ENCODE measurements at regions not wholly inside any gene's neighbourhood (a gene's known extent, or its start where the extent isn't known, plus 50 kb on each side); places are given as distances from the start of the nearest gene placed in this dataset.

DNA sequence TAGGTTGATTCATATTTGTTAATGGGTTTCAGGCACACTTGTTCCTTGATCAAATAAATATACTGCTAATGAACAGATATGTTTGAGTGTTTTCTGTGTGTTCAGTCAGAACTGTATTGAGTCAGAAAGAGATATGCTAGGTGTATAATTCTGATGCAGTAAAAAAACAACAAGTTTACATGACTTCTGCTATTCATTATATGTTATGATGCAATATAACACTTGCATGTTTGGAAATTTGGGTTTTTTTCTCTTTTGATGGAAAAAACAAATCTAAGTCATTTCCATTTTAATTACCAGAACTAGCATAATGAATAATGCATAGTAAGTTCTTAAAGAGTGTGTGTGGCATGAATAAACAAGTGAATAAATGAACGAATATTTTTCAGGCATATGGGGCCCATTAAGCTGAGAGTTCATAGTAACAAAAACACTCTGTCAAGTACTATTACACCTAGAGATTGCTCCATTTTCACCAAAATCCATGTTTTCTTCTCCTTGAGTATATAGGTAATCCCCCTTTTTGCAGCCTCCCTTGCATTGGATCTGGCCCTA lies 208.3 kb upstream of the NT5E start:
- TF ChIP-seq SIN3A (IDR thresholded peaks at IDR 0.05; ENCODE audit: borderline replicate concordance, insufficient read depth, low read depth, low read length) (no peak), TCF7L2 (IDR thresholded peaks at IDR 0.05; ENCODE audit: low read depth, low read length) (no peak), POLR2AphosphoS5 (IDR thresholded peaks at IDR 0.05; ENCODE audit: low read depth, low read length) (no peak)
- TF ChIP-seq, protein P1, sequence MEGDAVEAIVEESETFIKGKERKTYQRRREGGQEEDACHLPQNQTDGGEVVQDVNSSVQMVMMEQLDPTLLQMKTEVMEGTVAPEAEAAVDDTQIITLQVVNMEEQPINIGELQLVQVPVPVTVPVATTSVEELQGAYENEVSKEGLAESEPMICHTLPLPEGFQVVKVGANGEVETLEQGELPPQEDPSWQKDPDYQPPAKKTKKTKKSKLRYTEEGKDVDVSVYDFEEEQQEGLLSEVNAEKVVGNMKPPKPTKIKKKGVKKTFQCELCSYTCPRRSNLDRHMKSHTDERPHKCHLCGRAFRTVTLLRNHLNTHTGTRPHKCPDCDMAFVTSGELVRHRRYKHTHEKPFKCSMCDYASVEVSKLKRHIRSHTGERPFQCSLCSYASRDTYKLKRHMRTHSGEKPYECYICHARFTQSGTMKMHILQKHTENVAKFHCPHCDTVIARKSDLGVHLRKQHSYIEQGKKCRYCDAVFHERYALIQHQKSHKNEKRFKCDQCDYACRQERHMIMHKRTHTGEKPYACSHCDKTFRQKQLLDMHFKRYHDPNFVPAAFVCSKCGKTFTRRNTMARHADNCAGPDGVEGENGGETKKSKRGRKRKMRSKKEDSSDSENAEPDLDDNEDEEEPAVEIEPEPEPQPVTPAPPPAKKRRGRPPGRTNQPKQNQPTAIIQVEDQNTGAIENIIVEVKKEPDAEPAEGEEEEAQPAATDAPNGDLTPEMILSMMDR (IDR thresholded peaks at IDR 0.05): no peak
- TF ChIP-seq, protein P2, sequence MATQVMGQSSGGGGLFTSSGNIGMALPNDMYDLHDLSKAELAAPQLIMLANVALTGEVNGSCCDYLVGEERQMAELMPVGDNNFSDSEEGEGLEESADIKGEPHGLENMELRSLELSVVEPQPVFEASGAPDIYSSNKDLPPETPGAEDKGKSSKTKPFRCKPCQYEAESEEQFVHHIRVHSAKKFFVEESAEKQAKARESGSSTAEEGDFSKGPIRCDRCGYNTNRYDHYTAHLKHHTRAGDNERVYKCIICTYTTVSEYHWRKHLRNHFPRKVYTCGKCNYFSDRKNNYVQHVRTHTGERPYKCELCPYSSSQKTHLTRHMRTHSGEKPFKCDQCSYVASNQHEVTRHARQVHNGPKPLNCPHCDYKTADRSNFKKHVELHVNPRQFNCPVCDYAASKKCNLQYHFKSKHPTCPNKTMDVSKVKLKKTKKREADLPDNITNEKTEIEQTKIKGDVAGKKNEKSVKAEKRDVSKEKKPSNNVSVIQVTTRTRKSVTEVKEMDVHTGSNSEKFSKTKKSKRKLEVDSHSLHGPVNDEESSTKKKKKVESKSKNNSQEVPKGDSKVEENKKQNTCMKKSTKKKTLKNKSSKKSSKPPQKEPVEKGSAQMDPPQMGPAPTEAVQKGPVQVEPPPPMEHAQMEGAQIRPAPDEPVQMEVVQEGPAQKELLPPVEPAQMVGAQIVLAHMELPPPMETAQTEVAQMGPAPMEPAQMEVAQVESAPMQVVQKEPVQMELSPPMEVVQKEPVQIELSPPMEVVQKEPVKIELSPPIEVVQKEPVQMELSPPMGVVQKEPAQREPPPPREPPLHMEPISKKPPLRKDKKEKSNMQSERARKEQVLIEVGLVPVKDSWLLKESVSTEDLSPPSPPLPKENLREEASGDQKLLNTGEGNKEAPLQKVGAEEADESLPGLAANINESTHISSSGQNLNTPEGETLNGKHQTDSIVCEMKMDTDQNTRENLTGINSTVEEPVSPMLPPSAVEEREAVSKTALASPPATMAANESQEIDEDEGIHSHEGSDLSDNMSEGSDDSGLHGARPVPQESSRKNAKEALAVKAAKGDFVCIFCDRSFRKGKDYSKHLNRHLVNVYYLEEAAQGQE (IDR thresholded peaks at IDR 0.05; ENCODE audit: insufficient read depth in 1 of 2, low read depth in 2 of 2, low read length in 1 of 2): no peak
- POLR2A ChIA-PET: no interaction called here
- no peak for DNase-seq (ENCODE audit: low read depth, low spot score)
- no peak overlapping the region for H3K27ac ChIP-seq (ENCODE audit: low read length)
- no TSS peak for BruUV-seq (replicated peaks)
- H3K9me3 ChIP-seq (ENCODE audit: control insufficient read depth, insufficient read depth, low read depth, low read length): no peaks in the 10 kb centered on the region
- no peak overlapping the region for H3K4me3 ChIP-seq (ENCODE audit: low read depth in 2 of 2, low read length in 2 of 2)
- no peaks in the 10 kb centered on the region for H3K4me1 ChIP-seq (ENCODE audit: control insufficient read depth, insufficient read depth, low read length)
- CTCF ChIA-PET: no interaction called here
- no peaks in the 10 kb centered on the region; the same call in 1 of the 2 replicates for H3K27me3 ChIP-seq (ENCODE audit: control insufficient read depth, insufficient read depth, low read length)
- in situ Hi-C loops (cut with HindIII; ENCODE audit: low pct_unique_long_range_greater_than_20kb, low sequenced_read_pairs) (no loop called here), intact Hi-C loops (cut with micrococcal nuclease; ENCODE audit: unreplicated experiment) (no loop called here)
- ATAC-seq: no peak
- no peaks in the 10 kb centered on the region for H3K36me3 ChIP-seq (ENCODE audit: control insufficient read depth, insufficient read depth, low read length)

DNA sequence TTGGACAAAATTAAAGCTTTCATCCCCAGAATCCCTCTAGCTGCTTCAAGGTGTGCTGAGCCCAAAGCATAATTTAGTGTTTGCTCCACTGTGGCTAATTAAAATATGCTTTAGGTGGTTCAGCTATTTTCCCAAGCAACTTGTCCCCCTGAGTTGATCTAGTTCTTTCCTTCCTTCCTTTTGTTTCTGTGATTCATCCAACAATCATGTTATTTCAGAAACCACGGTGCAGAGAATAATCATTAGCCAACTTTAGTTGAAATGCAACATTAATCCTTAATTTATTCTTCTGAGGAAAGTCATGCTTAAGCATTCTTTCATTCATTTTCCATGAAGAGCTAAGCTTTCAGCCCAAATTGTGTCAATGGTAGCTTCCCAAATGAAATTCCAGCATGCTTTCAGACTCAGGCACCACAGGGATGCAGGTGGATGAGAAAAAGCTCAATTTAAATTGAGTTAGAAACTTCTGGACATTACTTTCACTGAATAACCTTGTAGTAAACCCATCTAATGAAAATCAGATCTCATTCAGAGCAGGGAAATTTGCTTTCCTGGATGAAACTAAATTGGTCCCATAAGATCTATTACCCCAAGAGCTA lies 209.0 kb upstream of the NT5E start:
- intact Hi-C loops (cut with micrococcal nuclease; ENCODE audit: unreplicated experiment) (no loop called here), in situ Hi-C loops (cut with HindIII; ENCODE audit: low pct_unique_long_range_greater_than_20kb, low sequenced_read_pairs) (no loop called here)
- ChIA-PET CTCF (no interaction called here), POLR2A (no interaction called here)
- H3K27ac ChIP-seq (ENCODE audit: low read length): no peak overlapping the region
- no peaks in the 10 kb centered on the region for H3K4me1 ChIP-seq (ENCODE audit: control insufficient read depth, insufficient read depth, low read length)
- no peak overlapping the region for H3K4me3 ChIP-seq (ENCODE audit: low read depth in 2 of 2, low read length in 2 of 2)
- TF ChIP-seq, protein P1 (IDR thresholded peaks at IDR 0.05): no peak
- TF ChIP-seq POLR2AphosphoS5 (IDR thresholded peaks at IDR 0.05; ENCODE audit: low read depth, low read length) (no peak), SIN3A (IDR thresholded peaks at IDR 0.05; ENCODE audit: borderline replicate concordance, insufficient read depth, low read depth, low read length) (no peak), TCF7L2 (IDR thresholded peaks at IDR 0.05; ENCODE audit: low read depth, low read length) (no peak)
- TF ChIP-seq, protein P2 (IDR thresholded peaks at IDR 0.05; ENCODE audit: insufficient read depth in 1 of 2, low read depth in 2 of 2, low read length in 1 of 2): no peak
- ATAC-seq: no peak
- H3K9me3 ChIP-seq (ENCODE audit: control insufficient read depth, insufficient read depth, low read depth, low read length): no peaks in the 10 kb centered on the region
- no peak for DNase-seq (ENCODE audit: low read depth, low spot score)
- no peaks in the 10 kb centered on the region for H3K36me3 ChIP-seq (ENCODE audit: control insufficient read depth, insufficient read depth, low read length)
- no peaks in the 10 kb centered on the region; the same call in 1 of the 2 replicates for H3K27me3 ChIP-seq (ENCODE audit: control insufficient read depth, insufficient read depth, low read length)
- no TSS peak for BruUV-seq (replicated peaks)
